ENCODE measurements at regions not wholly inside any gene's neighbourhood (a gene's known extent, or its start where the extent isn't known, plus 50 kb on each side); places are given as distances from the start of the nearest gene placed in this dataset.

DNA sequence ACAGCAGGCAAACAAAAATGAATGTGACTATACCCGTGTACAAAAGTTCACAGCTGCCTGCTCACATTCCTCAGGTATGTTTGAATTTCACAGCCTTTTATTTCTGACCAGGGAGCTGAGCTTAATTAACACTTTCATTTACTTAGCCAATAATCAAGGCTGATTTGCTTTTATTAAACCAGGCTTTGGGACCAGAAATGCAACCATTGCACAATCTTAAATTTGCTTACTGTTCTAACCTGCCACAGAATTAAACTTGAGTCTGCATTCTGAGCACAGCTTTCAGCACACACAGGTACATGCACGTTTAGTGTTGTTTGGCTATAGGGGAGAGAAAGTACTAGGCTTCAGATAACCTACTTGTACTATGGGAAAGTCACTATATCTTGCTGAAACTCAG, 372.4 kb upstream of the ATP5MC3 start:
- TF ChIP-seq ZNF232 (CRISPR knock-in tag; IDR thresholded peaks at IDR 0.05) (no peak), ZBTB21 (CRISPR knock-in tag; IDR thresholded peaks at IDR 0.05; ENCODE audit: borderline replicate concordance) (no peak), ZNF281 (CRISPR knock-in tag; IDR thresholded peaks at IDR 0.05) (no peak), ARID4B (CRISPR knock-in tag; IDR thresholded peaks at IDR 0.05; ENCODE audit: borderline replicate concordance) (no peak), CBFB (CRISPR knock-in tag; IDR thresholded peaks at IDR 0.05; ENCODE audit: low read depth) (no peak)
- TF ChIP-seq, protein P1, sequence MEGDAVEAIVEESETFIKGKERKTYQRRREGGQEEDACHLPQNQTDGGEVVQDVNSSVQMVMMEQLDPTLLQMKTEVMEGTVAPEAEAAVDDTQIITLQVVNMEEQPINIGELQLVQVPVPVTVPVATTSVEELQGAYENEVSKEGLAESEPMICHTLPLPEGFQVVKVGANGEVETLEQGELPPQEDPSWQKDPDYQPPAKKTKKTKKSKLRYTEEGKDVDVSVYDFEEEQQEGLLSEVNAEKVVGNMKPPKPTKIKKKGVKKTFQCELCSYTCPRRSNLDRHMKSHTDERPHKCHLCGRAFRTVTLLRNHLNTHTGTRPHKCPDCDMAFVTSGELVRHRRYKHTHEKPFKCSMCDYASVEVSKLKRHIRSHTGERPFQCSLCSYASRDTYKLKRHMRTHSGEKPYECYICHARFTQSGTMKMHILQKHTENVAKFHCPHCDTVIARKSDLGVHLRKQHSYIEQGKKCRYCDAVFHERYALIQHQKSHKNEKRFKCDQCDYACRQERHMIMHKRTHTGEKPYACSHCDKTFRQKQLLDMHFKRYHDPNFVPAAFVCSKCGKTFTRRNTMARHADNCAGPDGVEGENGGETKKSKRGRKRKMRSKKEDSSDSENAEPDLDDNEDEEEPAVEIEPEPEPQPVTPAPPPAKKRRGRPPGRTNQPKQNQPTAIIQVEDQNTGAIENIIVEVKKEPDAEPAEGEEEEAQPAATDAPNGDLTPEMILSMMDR (IDR thresholded peaks at IDR 0.05), result no peak
- TF ChIP-seq, protein P2, sequence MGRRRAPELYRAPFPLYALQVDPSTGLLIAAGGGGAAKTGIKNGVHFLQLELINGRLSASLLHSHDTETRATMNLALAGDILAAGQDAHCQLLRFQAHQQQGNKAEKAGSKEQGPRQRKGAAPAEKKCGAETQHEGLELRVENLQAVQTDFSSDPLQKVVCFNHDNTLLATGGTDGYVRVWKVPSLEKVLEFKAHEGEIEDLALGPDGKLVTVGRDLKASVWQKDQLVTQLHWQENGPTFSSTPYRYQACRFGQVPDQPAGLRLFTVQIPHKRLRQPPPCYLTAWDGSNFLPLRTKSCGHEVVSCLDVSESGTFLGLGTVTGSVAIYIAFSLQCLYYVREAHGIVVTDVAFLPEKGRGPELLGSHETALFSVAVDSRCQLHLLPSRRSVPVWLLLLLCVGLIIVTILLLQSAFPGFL (CRISPR knock-in tag; IDR thresholded peaks at IDR 0.05; ENCODE audit: borderline replicate concordance), result no peak
